ENCODE measurements at regions not wholly inside any gene's neighbourhood (a gene's known extent, or its start where the extent isn't known, plus 50 kb on each side); places are given as distances from the start of the nearest gene placed in this dataset.

DNA sequence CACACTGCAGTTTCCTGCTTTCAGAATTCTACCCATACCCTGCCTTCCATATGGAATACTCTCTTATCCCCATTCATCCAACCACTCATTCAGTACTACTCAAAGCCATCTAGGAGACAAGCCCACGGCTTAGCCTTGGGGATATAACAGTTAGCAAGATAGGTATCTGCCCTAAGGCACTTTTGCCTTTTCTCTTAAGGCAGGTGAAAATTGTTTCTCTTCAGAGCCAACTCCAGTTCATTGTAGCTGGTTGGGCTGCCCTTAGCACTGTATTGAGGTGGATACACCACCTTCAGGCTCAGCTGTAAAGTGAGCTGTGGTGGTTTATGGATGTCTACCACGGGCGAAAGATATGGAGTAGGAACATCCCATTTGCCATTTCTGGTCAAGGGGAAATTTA is 729.7 kb upstream of the TBX3 start:
- Histone ChIP-seq H3K27me3 (ENCODE audit: control insufficient read depth in 2 of 2, insufficient read depth in 2 of 2, low read length in 2 of 2) (peaks cover 0 to 2% of the 10 kb centered on the region in 2 donors), H3K9me3 (replicated peaks in 1 of 2; ENCODE audit: control insufficient read depth in 1 of 2, insufficient read depth in 1 of 2, low read length in 2 of 2) (no peaks in the 10 kb centered on the region), H3K4me1 (ENCODE audit: control insufficient read depth in 1 of 2, insufficient read depth in 2 of 2, low read length in 2 of 2) (no peaks in the 10 kb centered on the region), H3K4me2 (replicated peaks; ENCODE audit: extremely low read depth, low read length, poor library complexity, severe bottlenecking) (no peak overlapping the region), H3K4me3 (replicated peaks in 1 of 3; ENCODE audit: low read depth in 2 of 3, low read length in 3 of 3) (no peak overlapping the region), H2AFZ (ENCODE audit: insufficient read depth, low read depth, low read length, poor library complexity, severe bottlenecking) (no peak overlapping the region), H3K9ac (ENCODE audit: insufficient read depth, low read length, poor library complexity, severe bottlenecking) (no peak overlapping the region), H4K20me1 (ENCODE audit: insufficient read depth, low read length) (no peaks in the 10 kb centered on the region), H3K79me2 (ENCODE audit: insufficient read depth, low read length) (no peaks in the 10 kb centered on the region), H3K27ac (ENCODE audit: low read depth in 1 of 2, low read length in 2 of 2) (no peak overlapping the region), H3K36me3 (replicated peaks in 1 of 2; ENCODE audit: control insufficient read depth in 1 of 2, insufficient read depth in 2 of 2, low read length in 2 of 2) (no peaks in the 10 kb centered on the region)
- WGBS (ENCODE audit: insufficient coverage), result no CpG with 5 or more reads among the region's 3 CpGs
- no peak for DNase-seq
- TF ChIP-seq, protein P1, sequence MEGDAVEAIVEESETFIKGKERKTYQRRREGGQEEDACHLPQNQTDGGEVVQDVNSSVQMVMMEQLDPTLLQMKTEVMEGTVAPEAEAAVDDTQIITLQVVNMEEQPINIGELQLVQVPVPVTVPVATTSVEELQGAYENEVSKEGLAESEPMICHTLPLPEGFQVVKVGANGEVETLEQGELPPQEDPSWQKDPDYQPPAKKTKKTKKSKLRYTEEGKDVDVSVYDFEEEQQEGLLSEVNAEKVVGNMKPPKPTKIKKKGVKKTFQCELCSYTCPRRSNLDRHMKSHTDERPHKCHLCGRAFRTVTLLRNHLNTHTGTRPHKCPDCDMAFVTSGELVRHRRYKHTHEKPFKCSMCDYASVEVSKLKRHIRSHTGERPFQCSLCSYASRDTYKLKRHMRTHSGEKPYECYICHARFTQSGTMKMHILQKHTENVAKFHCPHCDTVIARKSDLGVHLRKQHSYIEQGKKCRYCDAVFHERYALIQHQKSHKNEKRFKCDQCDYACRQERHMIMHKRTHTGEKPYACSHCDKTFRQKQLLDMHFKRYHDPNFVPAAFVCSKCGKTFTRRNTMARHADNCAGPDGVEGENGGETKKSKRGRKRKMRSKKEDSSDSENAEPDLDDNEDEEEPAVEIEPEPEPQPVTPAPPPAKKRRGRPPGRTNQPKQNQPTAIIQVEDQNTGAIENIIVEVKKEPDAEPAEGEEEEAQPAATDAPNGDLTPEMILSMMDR (IDR thresholded peaks at IDR 0.05), result no peak
- Mint-ChIP-seq H3K27me3 (ENCODE audit: low read depth in 3 of 3) (peaks cover 1 to 3% (median 2%) of the 10 kb centered on the region in 3 donors), H3K36me3 (no peaks in the 10 kb centered on the region), H3K4me1 (no peaks in the 10 kb centered on the region), H3K9me3 (peaks cover 0 to 3% (median 0%) of the 10 kb centered on the region in 7 donors), H3K27ac (no peak overlapping the region), H3K4me3 (no peak overlapping the region)
- intact Hi-C loops (cut with micrococcal nuclease), result no loop called here

GRCh38 chr12:115412831-115413230 is 728.9 kb upstream of the TBX3 start:
- Histone ChIP-seq H4K20me1 (ENCODE audit: insufficient read depth, low read length) (no peaks in the 10 kb centered on the region), H3K79me2 (ENCODE audit: insufficient read depth, low read length) (no peaks in the 10 kb centered on the region), H3K27me3 (ENCODE audit: control insufficient read depth in 2 of 2, insufficient read depth in 2 of 2, low read length in 2 of 2) (peaks cover 0 to 2% of the 10 kb centered on the region in 2 donors), H3K36me3 (replicated peaks in 1 of 2; ENCODE audit: control insufficient read depth in 1 of 2, insufficient read depth in 2 of 2, low read length in 2 of 2) (no peaks in the 10 kb centered on the region), H3K9ac (ENCODE audit: insufficient read depth, low read length, poor library complexity, severe bottlenecking) (no peak overlapping the region), H3K27ac (ENCODE audit: low read depth in 1 of 2, low read length in 2 of 2) (no peak overlapping the region), H3K4me2 (replicated peaks; ENCODE audit: extremely low read depth, low read length, poor library complexity, severe bottlenecking) (no peak overlapping the region), H2AFZ (ENCODE audit: insufficient read depth, low read depth, low read length, poor library complexity, severe bottlenecking) (no peak overlapping the region), H3K4me1 (ENCODE audit: control insufficient read depth in 1 of 2, insufficient read depth in 2 of 2, low read length in 2 of 2) (no peaks in the 10 kb centered on the region), H3K9me3 (replicated peaks in 1 of 2; ENCODE audit: control insufficient read depth in 1 of 2, insufficient read depth in 1 of 2, low read length in 2 of 2) (no peaks in the 10 kb centered on the region), H3K4me3 (replicated peaks in 1 of 3; ENCODE audit: low read depth in 2 of 3, low read length in 3 of 3) (no peak overlapping the region)
- TF ChIP-seq, protein P1 (IDR thresholded peaks at IDR 0.05), result no peak
- Mint-ChIP-seq H3K4me1 (no peaks in the 10 kb centered on the region), H3K4me3 (no peak overlapping the region), H3K36me3 (no peaks in the 10 kb centered on the region), H3K27me3 (ENCODE audit: low read depth in 3 of 3) (peaks cover 1 to 3% (median 2%) of the 10 kb centered on the region in 3 donors), H3K27ac (no peak overlapping the region), H3K9me3 (peaks cover 0 to 3% (median 0%) of the 10 kb centered on the region in 7 donors)
- intact Hi-C loops (cut with micrococcal nuclease), result no loop called here
- no CpG with 5 or more reads among the region's 3 CpGs for WGBS (ENCODE audit: insufficient coverage)
- no peak for DNase-seq
